Pancreas (tissue), 10 donors: ENCODE measurements at regions not wholly inside any gene's neighbourhood (a gene's known extent, or its start where the extent isn't known, plus 50 kb on each side); places are given as distances from the start of the nearest gene placed in this dataset.

ENCODE experiments used
- ATAC-seq, 4 donors: fragments of 200-7000 bp; cut with Tn5 transposase; one replicate each; pipeline versions ENCODE4 v1.8.0 to v1.9.1; 2020; ENCODE audit warnings: mild to moderate bottlenecking in 4 of 4, moderate library complexity in 4 of 4
- DNase-seq, 6 donors: peaks; one replicate each; pipeline ENCODE4 v3.0.0-alpha.2; 2020
- FAIRE-seq: peaks from 2 replicates; lab custom pipeline; 2012; peaks lifted over from hg19 to GRCh38; lab: Jason Lieb, UNC
- H3K27ac ChIP-seq, 4 donors: fragments of 200-600 bp; sonication (generic); 1 replicate in 3 of 4; 2 replicates in 1 of 4; pipeline versions ENCODE4 v1.5.0 to v1.8.0; 2020
- H3K27me3 ChIP-seq, 4 donors: fragments of 200-600 bp; one replicate each; pipeline ENCODE4 v1.8.0; 2021
- H3K36me3 ChIP-seq, 3 donors: fragments of 200-600 bp; sonication (generic) in 1 of 3; one replicate each; pipeline versions ENCODE4 v1.5.0 to v1.8.0; 2020 to 2021
- H3K4me1 ChIP-seq, 3 donors: fragments of 200-600 bp; one replicate each; pipeline ENCODE4 v1.8.0; 2021
- H3K4me3 ChIP-seq, 4 donors: fragments of 200-600 bp; sonication (generic) in 2 of 4; one replicate each; pipeline versions ENCODE4 v1.5.0 to v1.8.0; 2020 to 2021
- H3K9me3 ChIP-seq, 4 donors: fragments of 200-600 bp; one replicate each; pipeline ENCODE4 v1.8.0; 2021
- CTCF ChIP-seq, 4 donors: fragments of 200-600 bp; sonication (generic) in 3 of 4; IDR thresholded peaks; one replicate each; pipeline versions ENCODE4 v1.5.0 to v1.8.0; 2021; ENCODE audit warnings: antibody characterized with exemption in 4 of 4
- WGBS, 2 donors: extraction: QIAGEN DNeasy Blood & Tissue Kit; methylation state at CpG; one replicate each; pipeline ENCODE4 v1.1.7; 2013; 5-methylcytosine and 5-hydroxymethylcytosine counted together
- intact Hi-C, 3 donors: fragments of 100-400 bp; cut with DNase I; formaldehyde crosslinking; loops; one replicate each; pipeline versions ENCODE4 v1.11.1 to v1.14.2; 2022
- donor health status: healthy with polysubstance abuse.
- donor health status: DM: no; HTN: no; CAD: no; lungs with moderate emphysema.
- donor health status: DM: no; HTN: no; CAD: no.
- donor health status: control.
- donor health status: control.
- donor health status: Bipolar disorder and iron deficiency.
- donor health status: DM: yes; HTN: yes; CAD: no.
- donor health status: DM: no; HTN: no; CAD: no.
- donor health status: DM: no; HTN: no; CAD: no.
- donor health status: DM: yes; HTN: yes; CAD: no.

GRCh38 chr3:137347132-137347531 lies 389.3 kb downstream of the IL20RB start:
- Histone ChIP-seq H3K27ac (no peak overlapping the region), H3K9me3 (no peaks in the 10 kb centered on the region), H3K27me3 (no peaks in the 10 kb centered on the region), H3K4me3 (no peak overlapping the region), H3K36me3 (no peaks in the 10 kb centered on the region), H3K4me1 (no peaks in the 10 kb centered on the region)
- FAIRE-seq, result no peak
- DNase-seq, result no peak
- no peak for ATAC-seq
- intact Hi-C loops, result no loop called here
- no peak for TF ChIP-seq CTCF (IDR thresholded peaks at IDR 0.05)
- 60 to 66% methylated on average over 2 of the region's 2 CpGs for WGBS, 2 donors

- no peaks in the 10 kb centered on the region for H3K9me3 ChIP-seq
- no peak overlapping the region for H3K27ac ChIP-seq
- no peaks in the 10 kb centered on the region for H3K36me3 ChIP-seq
- WGBS, 2 donors, result 2 to 8% methylated on average over 1 of the region's 1 CpG
- no peak for ATAC-seq
- intact Hi-C loops, result no loop called here
- DNase-seq, result no peak
- H3K4me3 ChIP-seq, result no peak overlapping the region
- H3K4me1 ChIP-seq, result no peaks in the 10 kb centered on the region
- FAIRE-seq, result no peak
- H3K27me3 ChIP-seq, result no peaks in the 10 kb centered on the region
- TF ChIP-seq CTCF (IDR thresholded peaks at IDR 0.05), result no peak
These were observed 390.1 kb downstream of the IL20RB start for GRCh38 chr3:137347817-137348368.

DNA sequence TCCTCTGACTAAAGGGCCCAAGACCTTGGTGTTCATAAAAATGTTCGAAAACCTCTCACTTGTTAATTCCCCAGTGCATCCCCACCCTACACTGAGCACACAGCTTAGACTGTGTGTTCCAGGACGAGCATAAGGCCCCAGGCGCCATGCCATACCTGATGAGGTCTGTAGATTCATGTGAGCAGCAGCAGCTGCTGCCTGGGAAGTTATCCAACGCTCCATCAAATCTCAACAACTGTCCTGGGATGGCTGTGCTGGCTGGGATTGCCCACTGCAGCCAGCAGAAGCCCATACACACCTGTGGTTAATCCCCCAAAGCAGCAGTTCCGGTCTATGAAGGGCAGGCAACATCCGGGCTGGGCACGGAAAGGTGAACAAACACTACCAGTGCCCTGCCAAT lies 391.2 kb downstream of the IL20RB start:
- intact Hi-C loops, result no loop called here
- 50 to 58% methylated on average over 7 of the region's 7 CpGs for WGBS, 2 donors
- FAIRE-seq, result no peak
- H3K27me3 ChIP-seq, result no peaks in the 10 kb centered on the region
- no peaks in the 10 kb centered on the region for H3K9me3 ChIP-seq
- H3K4me3 ChIP-seq, result no peak overlapping the region
- no peak overlapping the region for H3K27ac ChIP-seq
- no peak for DNase-seq
- H3K4me1 ChIP-seq, result no peaks in the 10 kb centered on the region
- ATAC-seq, result no peak
- H3K36me3 ChIP-seq, result no peaks in the 10 kb centered on the region
- no peak for TF ChIP-seq CTCF (IDR thresholded peaks at IDR 0.05)

- intact Hi-C loops, result no loop called here
- ATAC-seq, result no peak
- WGBS, 2 donors, result 60 to 63% methylated on average over 8 of the region's 8 CpGs
- FAIRE-seq, result no peak
- no peak for DNase-seq
- H3K27ac ChIP-seq, result no peak overlapping the region
- no peak overlapping the region for H3K4me3 ChIP-seq
- no peaks in the 10 kb centered on the region for H3K4me1 ChIP-seq
- no peaks in the 10 kb centered on the region for H3K36me3 ChIP-seq
- H3K9me3 ChIP-seq, result no peaks in the 10 kb centered on the region
- H3K27me3 ChIP-seq, result no peaks in the 10 kb centered on the region
- no peak for TF ChIP-seq CTCF (IDR thresholded peaks at IDR 0.05)
These were observed 392.0 kb downstream of the IL20RB start for GRCh38 chr3:137349557-137350348.
